ENCODE measurements at regions not wholly inside any gene's neighbourhood (a gene's known extent, or its start where the extent isn't known, plus 50 kb on each side); places are given as distances from the start of the nearest gene placed in this dataset.
A peak's percentile ranks its signal among the peaks of the same experiment; 100 is the strongest.
"Not testable (repeated sequence)": the region's sequence is repeated elsewhere in the genome, so short reads cannot be mapped to it uniquely, and the experiment has no call there.

- no peak for DNase-seq (ENCODE audit: low spot score)
These were observed 64.1 kb upstream of the MMS22L start for GRCh38 chr6:97347111-97347510.

DNA sequence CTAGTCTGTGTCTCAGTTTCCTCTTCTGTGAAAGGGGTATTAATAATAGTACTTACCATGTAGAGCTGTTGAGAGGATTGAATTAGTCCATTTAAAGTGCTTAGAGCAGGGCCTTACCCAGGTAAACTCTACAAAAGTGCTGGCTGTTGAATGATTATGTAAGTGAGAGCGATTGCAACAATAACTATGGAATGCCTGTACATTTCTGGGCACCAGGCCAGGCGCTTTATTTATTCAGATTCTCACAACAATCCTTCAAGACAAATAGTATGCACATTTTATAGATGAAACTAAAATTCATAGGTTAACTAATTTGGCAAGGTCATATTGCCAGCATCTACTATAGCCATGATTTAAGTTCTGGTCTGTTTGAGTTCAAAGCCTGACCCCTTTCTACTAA is 78.3 kb upstream of the MMS22L start:
- no peak for DNase-seq (ENCODE audit: low spot score)

- DNase-seq (ENCODE audit: low spot score), result no peak
These were observed 81.3 kb upstream of the MMS22L start for GRCh38 chr6:97364327-97364726.

GRCh38 chr6:97382071-97382470 is 99.1 kb upstream of the MMS22L start:
- DNase-seq (ENCODE audit: low spot score), result not testable (repeated sequence)

- no peak for DNase-seq (ENCODE audit: low spot score)
These were observed 109.7 kb upstream of the MMS22L start for GRCh38 chr6:97392735-97393134.

- peak; percentile 69 for DNase-seq (ENCODE audit: low spot score)
These were observed 111.2 kb upstream of the MMS22L start for GRCh38 chr6:97394160-97394748.

GRCh38 chr6:97396880-97397279 is 113.9 kb upstream of the MMS22L start:
- DNase-seq (ENCODE audit: low spot score), result no peak

GRCh38 chr6:97399208-97399607 is 116.2 kb upstream of the MMS22L start:
- no peak for DNase-seq (ENCODE audit: low spot score)

DNA sequence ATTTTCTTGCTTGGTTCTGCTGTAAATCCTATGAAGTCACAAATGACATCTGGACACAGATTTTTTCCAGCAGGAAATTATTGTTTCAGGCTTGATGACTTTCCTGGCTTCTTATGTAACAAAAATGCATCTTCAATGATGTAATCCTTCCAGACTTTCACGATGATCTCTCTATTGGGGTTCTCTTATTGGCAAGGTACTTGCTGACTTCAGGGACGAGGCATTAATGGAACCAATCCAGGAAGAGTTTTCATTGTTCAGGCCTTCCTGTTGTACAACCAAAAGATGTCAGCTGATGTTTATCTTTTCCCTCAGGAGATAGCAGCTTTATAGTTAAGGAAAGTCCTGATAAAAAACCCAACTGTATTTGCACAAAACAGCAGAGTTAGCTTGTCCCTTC is 118.5 kb upstream of the MMS22L start:
- no peak for DNase-seq (ENCODE audit: low spot score)

GRCh38 chr6:97405818-97406409 is 122.9 kb upstream of the MMS22L start:
- no peak for DNase-seq (ENCODE audit: low spot score)

GRCh38 chr6:97406633-97407032 is 123.6 kb upstream of the MMS22L start:
- DNase-seq (ENCODE audit: low spot score), result no peak

DNA sequence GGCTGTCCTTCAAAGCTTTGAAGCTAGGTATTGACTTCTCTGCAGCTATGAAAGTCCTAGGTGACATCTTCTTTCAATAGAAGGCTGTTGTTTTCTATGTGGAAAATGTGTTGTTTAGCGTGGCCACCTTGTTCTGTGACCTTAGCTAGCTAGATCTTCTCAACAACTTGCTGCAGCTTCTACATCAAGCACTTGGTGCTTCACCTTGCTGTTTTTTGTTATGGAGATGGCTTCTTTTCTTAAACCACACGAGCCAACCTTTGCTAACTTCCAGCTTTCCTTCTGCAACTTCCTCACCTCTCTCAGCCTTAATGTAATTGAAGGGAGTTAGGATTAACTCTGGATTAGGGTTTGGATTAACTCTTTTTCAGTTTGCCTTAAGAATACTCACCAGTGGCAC is 128.6 kb upstream of the MMS22L start:
- no peak for DNase-seq (ENCODE audit: low spot score)

GRCh38 chr6:97412511-97412910 is 129.5 kb upstream of the MMS22L start:
- DNase-seq (ENCODE audit: low spot score), result no peak

DNA sequence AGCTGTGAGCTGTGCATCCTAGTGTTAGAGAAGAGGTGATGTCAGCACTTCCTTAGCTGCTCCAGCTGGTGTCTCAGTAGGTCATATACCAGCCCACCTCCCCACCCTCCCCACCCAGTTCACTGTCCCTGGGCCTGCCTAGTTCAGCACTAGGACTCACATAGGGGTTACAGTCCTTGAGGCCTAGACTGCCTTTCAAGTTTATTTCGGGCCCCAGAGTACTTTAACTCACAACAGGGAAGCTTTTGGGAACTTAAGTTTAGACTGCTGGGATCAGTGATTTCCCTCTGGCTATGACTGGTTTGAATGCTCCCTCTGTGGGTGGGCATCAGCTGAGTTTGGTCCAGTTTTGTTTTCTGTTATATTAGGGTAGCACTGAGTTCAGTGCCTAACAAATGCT is 139.2 kb upstream of the MMS22L start:
- no peak for DNase-seq (ENCODE audit: low spot score)

- no peak for DNase-seq (ENCODE audit: low spot score)
These were observed 140.2 kb upstream of the MMS22L start for GRCh38 chr6:97423190-97423589.

DNA sequence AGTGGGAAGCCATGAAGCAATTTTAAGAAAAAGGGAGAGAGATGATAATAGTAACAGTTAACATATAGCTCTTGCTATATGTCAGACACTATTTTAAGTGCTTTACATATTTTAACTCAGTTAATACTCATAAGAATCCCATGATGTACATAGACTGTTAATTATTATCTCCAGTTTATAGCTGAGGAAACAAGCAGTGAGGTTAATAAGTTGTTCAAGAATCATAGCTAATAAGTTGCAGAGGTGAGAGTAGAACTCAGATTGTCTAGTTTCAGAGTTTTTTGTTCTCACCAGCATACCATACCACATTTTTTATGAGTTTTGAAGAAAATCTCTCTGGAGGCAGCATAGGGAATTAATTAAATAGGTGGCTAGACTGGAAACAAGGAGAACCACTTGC is 144.6 kb upstream of the MMS22L start:
- no peak for DNase-seq (ENCODE audit: low spot score)

- no peak for DNase-seq (ENCODE audit: low spot score)
These were observed 154.1 kb upstream of the MMS22L start for GRCh38 chr6:97437087-97437486.

DNA sequence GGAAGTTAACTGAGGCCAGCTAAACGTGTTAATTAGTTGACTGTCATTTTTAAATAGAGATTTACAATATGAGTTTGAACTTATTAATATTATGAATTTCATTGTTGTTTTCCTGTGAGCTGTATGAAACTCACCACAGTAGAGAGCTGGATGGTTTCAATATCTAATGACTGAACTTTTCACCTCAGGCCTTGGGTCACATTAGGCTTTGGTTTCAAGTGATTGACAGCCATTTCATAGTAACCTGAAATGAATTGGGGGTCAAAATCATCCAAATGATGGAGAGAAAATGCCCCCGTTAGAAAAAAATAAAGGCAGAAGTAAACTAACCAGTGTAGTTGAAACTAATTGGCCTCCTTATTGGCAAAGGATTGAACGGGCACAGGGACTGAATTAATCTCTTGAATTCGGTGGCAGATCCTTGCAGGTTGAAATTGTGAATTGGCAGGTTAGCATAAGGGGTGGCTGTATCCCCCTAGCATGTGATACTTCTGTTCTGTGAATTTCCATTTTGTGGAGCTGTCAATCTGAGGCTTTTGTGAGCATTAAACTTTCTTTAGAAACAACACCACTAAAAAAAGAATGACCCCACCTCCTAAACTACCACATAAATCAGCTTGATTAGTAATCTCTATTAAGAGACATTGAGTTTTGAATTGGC is 155.1 kb upstream of the MMS22L start:
- DNase-seq (ENCODE audit: low spot score), result no peak

- DNase-seq (ENCODE audit: low spot score), result no peak
These were observed 157.7 kb upstream of the MMS22L start for GRCh38 chr6:97440590-97441176.

GRCh38 chr6:97443408-97444080 is 160.5 kb upstream of the MMS22L start:
- DNase-seq (ENCODE audit: low spot score), result no peak

DNA sequence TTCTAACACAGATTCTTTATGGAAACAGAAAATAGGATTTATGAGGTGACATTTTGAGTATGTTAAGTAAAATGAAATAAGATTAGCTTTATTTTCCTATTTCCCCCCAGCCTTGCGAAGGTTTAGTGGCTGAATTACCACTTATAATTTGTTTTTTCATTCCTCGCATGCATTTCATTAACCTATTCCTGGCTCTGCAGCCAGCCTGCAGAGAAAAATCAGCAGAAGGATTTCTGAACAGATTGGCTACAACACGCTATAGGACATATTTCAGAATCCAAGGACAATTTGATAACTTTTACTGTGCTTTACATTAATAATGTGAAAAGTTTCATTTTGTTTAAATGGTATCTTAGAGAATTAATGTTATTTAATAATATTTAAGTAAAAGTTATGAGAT is 162.4 kb upstream of the MMS22L start:
- no peak for DNase-seq (ENCODE audit: low spot score)

DNA sequence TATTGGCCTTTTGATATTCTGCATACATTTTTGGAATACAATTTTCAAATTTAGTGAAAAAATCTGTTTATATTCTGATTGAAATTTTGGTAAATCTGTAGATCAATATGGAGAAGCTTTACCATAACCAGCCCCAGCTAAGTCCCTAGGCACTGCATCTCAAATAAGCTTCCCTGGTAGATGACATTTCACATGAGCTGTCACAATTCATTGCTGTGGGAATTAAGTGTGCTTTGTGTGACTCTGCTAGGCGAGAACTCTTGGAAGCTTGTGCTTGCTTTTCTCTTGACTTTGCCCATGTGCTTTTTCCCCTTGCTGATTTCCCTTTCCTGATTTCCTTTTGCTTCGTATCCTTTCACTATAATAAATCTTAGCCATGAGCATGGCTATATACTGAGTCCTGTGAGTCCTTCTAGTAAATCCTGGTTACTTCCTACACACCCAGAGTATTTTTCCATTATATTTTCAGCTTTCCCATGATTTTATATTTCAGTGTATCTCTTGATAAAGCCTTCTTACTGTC is 166.5 kb upstream of the MMS22L start:
- DNase-seq (ENCODE audit: low spot score), result no peak

- no peak for DNase-seq (ENCODE audit: low spot score)
These were observed 167.1 kb upstream of the MMS22L start for GRCh38 chr6:97450087-97450486.

Data from CD4-positive, alpha-beta T cell treated with Interleukin-15 for 4 hours (primary cell).